GM21381 (cell line): ENCODE measurements at regions not wholly inside any gene's neighbourhood (a gene's known extent, or its start where the extent isn't known, plus 50 kb on each side); places are given as distances from the start of the nearest gene placed in this dataset.
"Not testable (repeated sequence)": the region's sequence is repeated elsewhere in the genome, so short reads cannot be mapped to it uniquely, and the experiment has no call there.

Source experiments
- ATAC-seq: cut with Tn5 transposase; IDR thresholded peaks from one replicate; pipeline ENCODE4 v1.9.1; 2021; ENCODE audit warnings: mild to moderate bottlenecking, moderate library complexity; ENCODE audit not compliant: unreplicated experiment

DNA sequence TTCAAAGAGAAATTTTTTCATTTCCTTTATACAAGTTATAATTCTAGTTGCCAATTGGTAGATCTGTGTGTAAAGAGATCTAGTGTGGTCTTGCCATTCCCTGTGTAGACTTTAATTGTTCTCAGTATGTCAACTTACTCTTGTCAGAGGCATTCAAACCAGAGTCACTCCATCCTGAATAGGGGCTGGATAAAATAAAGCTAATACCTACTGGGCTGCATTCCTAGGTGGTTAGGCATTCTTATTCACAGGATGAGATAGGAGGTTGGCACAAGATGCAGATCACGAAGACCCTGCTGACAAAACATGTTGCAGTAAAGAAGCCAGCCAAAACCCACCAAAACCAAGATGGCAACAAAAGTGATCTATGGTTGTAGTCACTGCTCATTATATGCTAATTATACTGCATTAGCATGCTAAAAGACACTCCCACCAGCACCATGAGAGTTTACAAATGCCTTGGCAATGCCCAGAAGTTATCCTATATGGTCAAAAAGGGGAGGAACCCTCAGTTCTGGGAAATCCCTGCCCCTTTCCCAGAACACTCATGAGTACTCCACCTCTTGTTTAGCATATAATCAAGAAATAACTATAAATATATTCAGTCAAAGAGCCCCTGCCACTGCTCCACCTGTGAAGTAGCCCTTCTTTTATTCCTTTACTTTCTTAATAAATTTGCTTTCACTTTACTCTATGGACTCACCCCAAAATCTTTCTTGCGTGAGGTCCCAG is 74.0 kb upstream of the ADAMTS5 start:
- no peak for ATAC-seq

GRCh38 chr21:27036736-27037301 is 69.9 kb upstream of the ADAMTS5 start:
- ATAC-seq: no peak

- no peak for ATAC-seq
These were observed 68.9 kb upstream of the ADAMTS5 start for GRCh38 chr21:27035791-27036190.

GRCh38 chr21:27034796-27035195 is 67.9 kb upstream of the ADAMTS5 start:
- no peak for ATAC-seq

DNA sequence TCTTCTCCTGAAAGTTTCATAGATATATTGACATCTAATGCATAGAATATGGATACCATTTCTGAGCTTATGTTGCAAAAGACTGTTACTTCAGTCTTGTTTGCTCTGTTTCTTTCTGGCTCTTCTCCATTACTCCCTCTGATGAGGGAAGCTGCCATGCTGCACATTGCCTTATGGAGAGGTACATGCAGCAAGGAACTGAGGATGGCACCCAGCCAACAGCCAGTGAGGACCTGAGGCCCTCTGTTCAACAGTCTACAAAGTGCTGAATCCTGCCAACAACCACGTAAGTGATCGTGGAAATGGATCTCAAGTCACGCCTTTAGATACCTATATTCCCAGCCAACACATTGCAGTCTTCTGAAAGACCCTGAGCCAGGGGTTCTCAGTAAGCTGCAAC is 66.6 kb upstream of the ADAMTS5 start:
- ATAC-seq: no peak

DNA sequence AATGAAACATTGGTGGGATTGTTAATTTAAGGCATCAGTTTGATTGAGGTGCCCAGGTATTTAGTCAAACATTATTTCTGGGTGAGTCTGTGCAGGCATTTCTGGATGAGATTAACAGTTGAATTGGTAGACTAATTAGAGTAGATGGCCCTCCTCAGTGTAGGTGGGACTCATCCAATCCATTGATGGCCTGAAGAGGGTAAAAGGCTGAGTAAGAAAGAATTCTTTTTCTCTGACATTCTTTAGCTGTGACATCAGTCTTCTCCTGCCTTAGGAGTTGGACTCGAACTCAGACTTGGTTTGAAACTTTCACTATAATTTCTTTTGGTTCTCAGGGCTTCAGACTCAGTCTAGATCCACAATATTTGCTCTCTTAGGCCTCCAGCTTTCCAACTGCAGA is 59.6 kb upstream of the ADAMTS5 start:
- no peak for ATAC-seq

DNA sequence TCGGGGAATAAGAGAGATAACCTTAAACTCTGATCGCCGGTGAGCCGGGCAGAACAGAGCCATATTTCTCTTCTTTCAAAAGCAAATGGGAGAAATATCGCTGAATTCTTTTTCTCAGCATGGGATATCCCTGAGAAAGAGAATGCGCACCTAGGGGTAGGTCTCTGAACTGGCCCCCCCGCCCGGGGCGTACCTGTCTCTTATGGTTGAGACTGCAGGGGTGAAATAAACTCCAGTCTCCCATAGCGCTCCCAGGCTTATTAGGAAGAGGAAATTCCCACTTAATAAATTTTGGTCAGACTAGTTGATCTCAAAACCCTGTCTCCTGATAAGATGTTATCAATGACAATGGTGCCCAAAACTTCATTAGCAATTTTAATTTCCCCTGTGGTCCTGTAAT is 58.8 kb upstream of the ADAMTS5 start:
- not testable (repeated sequence) for ATAC-seq

- no peak for ATAC-seq
These were observed 58.1 kb upstream of the ADAMTS5 start for GRCh38 chr21:27024971-27025370.

- no peak for ATAC-seq
These were observed 57.4 kb upstream of the ADAMTS5 start for GRCh38 chr21:27024301-27024700.

DNA sequence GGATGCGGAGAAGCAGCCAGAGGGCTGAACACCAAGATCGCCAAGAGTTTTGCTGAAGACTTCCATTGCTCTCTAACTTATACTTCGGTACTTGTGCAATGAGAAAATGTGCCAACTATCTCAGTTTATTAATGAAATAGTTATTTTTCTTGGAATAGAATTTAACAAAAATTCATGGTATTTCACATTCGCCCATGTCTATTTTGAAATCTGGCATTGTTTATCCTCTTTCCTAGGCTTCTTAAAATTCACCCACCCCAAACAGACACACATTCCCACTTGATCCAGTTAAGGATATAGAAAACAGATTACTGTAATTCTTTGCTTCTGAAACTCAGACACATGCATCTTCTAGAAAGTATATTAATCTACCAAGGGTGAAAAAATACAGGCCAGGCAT is 56.3 kb upstream of the ADAMTS5 start:
- no peak for ATAC-seq

- ATAC-seq: no peak
These were observed 54.9 kb upstream of the ADAMTS5 start for GRCh38 chr21:27021801-27022200.

DNA sequence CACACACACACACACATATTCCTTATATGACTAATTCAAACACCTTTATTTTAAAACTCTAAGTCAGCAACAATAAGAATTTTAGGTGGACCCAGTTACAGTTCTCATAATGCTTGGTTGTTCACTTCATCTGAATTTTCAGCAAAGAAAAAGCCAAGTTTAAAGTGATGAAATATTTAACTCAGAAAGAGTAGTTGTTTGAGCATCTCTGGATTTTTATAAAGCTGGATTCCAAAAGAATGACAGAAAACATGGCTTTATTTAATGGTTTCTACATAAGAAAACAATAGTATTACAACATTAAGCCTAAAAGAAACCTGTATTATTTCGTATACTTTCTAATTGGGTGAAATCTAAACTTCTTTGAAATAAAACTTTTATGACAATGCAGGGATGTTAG is 54.2 kb upstream of the ADAMTS5 start:
- no peak for ATAC-seq

DNA sequence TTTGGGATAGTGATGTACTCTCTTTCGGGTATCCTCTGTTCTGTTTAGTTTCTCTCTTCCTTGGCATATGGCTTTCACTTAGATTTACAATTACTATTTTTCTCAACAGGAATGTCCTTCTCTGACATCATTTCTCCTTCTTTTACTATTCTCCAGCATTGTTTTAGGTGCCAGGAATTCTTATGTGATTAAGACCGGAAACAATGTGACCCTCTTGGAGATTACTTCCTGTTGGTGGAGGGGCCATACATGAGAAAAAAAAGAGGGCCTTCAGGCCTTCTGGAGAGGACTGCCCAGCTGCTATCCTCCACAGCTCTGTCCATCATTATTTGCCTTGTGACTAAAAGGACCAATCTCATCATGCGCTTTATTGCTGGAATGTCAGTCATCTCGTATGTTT is 50.4 kb upstream of the ADAMTS5 start:
- no peak for ATAC-seq
